Left cardiac atrium (tissue), 4 donors: ENCODE measurements at regions not wholly inside any gene's neighbourhood (a gene's known extent, or its start where the extent isn't known, plus 50 kb on each side); places are given as distances from the start of the nearest gene placed in this dataset.

ENCODE experiments used
- ATAC-seq, 2 donors: fragments of 200-7000 bp; cut with Tn5 transposase; one replicate each; pipeline ENCODE4 v1.9.1; 2020; ENCODE audit warnings: mild to moderate bottlenecking in 2 of 2, moderate library complexity in 2 of 2
- DNase-seq: peaks from one replicate; pipeline ENCODE4 v3.0.0-alpha.2; 2020
- intact Hi-C, 2 donors: fragments of 100-400 bp; cut with DNase I; formaldehyde crosslinking; loops; one replicate each; pipeline versions ENCODE4 v1.14.1 to v1.15.1; 2022 to 2023
- donor health status: DM: no; HTN: yes; CAD: no.
- donor health status: DM: no; HTN: yes; CAD: no; lungs with severe emphysema.
- donor health status: DM: yes; HTN: yes; CAD: no.
- donor health status: Dilated cardiomyopathy.

GRCh38 chr2:2688254-2688653 lies 357.2 kb upstream of the MYT1L start:
- DNase-seq, result no peak
- intact Hi-C loops, result no loop called here
- ATAC-seq, result no peak

- no peak for ATAC-seq
- no peak for DNase-seq
- intact Hi-C loops, result no loop called here
These were observed 356.7 kb upstream of the MYT1L start for GRCh38 chr2:2687745-2688144.

- DNase-seq (no peak), ATAC-seq (no peak)
- intact Hi-C loops, result no loop called here
These were observed 355.1 kb upstream of the MYT1L start for GRCh38 chr2:2686222-2686621.

- intact Hi-C loops, result no loop called here
- ATAC-seq, result no peak
These were observed 352.6 kb upstream of the MYT1L start for GRCh38 chr2:2683606-2684224.

GRCh38 chr2:2682700-2683342 lies 351.7 kb upstream of the MYT1L start:
- intact Hi-C loops, result no loop called here
- DNase-seq (no peak), ATAC-seq (no peak)

More at GRCh38 chr2:2683606-2684224, 352.6 kb upstream of the MYT1L start:
- no peak for DNase-seq

GRCh38 chr2:2681711-2682251 lies 350.7 kb upstream of the MYT1L start:
- ATAC-seq, result no peak
- intact Hi-C loops, result no loop called here
- no peak for DNase-seq

- no peak for ATAC-seq
- intact Hi-C loops, result no loop called here
These were observed 350.0 kb upstream of the MYT1L start for GRCh38 chr2:2681085-2681484.

GRCh38 chr2:2674831-2675230 lies 343.8 kb upstream of the MYT1L start:
- DNase-seq (no peak), ATAC-seq (no peak)
- intact Hi-C loops, result no loop called here

More at GRCh38 chr2:2681085-2681484, 350.0 kb upstream of the MYT1L start:
- no peak for DNase-seq

GRCh38 chr2:2673406-2673805 lies 342.3 kb upstream of the MYT1L start:
- no peak for ATAC-seq

GRCh38 chr2:2672249-2672648 lies 341.2 kb upstream of the MYT1L start:
- intact Hi-C loops, result no loop called here
- DNase-seq (no peak), ATAC-seq (no peak)

More at GRCh38 chr2:2673406-2673805, 342.3 kb upstream of the MYT1L start:
- no peak for DNase-seq
- intact Hi-C loops, result no loop called here

GRCh38 chr2:2671826-2672225 lies 340.8 kb upstream of the MYT1L start:
- intact Hi-C loops, result no loop called here
- ATAC-seq, result no peak
- DNase-seq, result no peak

- no peak for ATAC-seq
- DNase-seq, result no peak
- intact Hi-C loops, result no loop called here
These were observed 338.2 kb upstream of the MYT1L start for GRCh38 chr2:2669316-2669715.

GRCh38 chr2:2668681-2669265 lies 337.7 kb upstream of the MYT1L start:
- intact Hi-C loops, result no loop called here
- no peak for DNase-seq
- no peak for ATAC-seq

GRCh38 chr2:2667690-2668089 lies 336.6 kb upstream of the MYT1L start:
- intact Hi-C loops, result no loop called here
- ATAC-seq, result no peak

GRCh38 chr2:2665834-2666133 lies 334.7 kb upstream of the MYT1L start:
- no peak for DNase-seq
- no peak for ATAC-seq
- intact Hi-C loops, result no loop called here

More at GRCh38 chr2:2667690-2668089, 336.6 kb upstream of the MYT1L start:
- DNase-seq, result no peak

- DNase-seq (peak; percentile 39), ATAC-seq (no peak)
- intact Hi-C loops, result no loop called here
These were observed 334.1 kb upstream of the MYT1L start for GRCh38 chr2:2664989-2665833.

- ATAC-seq (no peak), DNase-seq (no peak)
- intact Hi-C loops, result no loop called here
These were observed 332.4 kb upstream of the MYT1L start for GRCh38 chr2:2663401-2664036.

- no peak for DNase-seq
- ATAC-seq, result no peak
- intact Hi-C loops, result no loop called here
These were observed 331.8 kb upstream of the MYT1L start for GRCh38 chr2:2662847-2663356.
